NB4 (cell line): ENCODE measurements at regions not wholly inside any gene's neighbourhood (a gene's known extent, or its start where the extent isn't known, plus 50 kb on each side); places are given as distances from the start of the nearest gene placed in this dataset.

Experiments used
- DNase-seq: peaks from one replicate; pipeline ENCODE4 v3.0.0; 2010; ENCODE audit warnings: low read depth
- H3K4me3 ChIP-seq: one replicate; pipeline ENCODE4 v1.5.1; 2011; ENCODE audit warnings: mild to moderate bottlenecking, low read depth, low read length, moderate library complexity
- CTCF ChIP-seq: IDR thresholded peaks from one replicate; pipeline ENCODE4 v1.5.1; 2012; ENCODE audit warnings: low read depth, low read length
- MAX ChIP-seq: IDR thresholded peaks from 2 replicates; pipeline ENCODE4 v1.6.1; 2011; ENCODE audit warnings: low read depth, low read length
- MYC ChIP-seq: IDR thresholded peaks from 2 replicates; pipeline ENCODE4 v1.6.1; 2011; ENCODE audit warnings: low read depth, low read length
- POLR2A ChIP-seq: IDR thresholded peaks from 2 replicates; pipeline ENCODE4 v1.6.1; 2011; ENCODE audit warnings: mild to moderate bottlenecking; ENCODE audit not compliant: insufficient read length; ENCODE audit errors: extremely low read depth

DNA sequence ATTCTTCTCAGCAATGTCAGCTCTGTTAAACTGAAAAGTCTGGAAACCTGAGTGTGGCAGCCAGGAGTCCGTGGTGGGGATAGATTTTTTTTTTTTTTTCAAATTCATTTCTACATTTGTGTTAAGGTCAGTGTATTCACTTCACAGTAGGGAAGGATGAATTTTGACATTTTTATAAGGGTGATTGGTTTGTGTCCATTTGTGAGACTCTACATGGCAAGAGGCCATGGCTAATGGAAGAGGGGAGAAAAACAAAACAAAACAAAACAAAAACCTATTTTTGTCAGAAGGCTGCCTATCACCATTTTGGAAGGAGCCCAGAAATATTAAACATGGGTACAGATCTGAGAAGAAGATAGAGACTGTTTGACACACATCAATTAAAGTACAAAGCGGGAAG is 176.1 kb downstream of the RMST start:
- no peak overlapping the region for H3K4me3 ChIP-seq
- TF ChIP-seq MYC = no peak
- TF ChIP-seq CTCF = no peak
- TF ChIP-seq MAX = no peak
- no peak for TF ChIP-seq POLR2A
- no peak for DNase-seq

DNA sequence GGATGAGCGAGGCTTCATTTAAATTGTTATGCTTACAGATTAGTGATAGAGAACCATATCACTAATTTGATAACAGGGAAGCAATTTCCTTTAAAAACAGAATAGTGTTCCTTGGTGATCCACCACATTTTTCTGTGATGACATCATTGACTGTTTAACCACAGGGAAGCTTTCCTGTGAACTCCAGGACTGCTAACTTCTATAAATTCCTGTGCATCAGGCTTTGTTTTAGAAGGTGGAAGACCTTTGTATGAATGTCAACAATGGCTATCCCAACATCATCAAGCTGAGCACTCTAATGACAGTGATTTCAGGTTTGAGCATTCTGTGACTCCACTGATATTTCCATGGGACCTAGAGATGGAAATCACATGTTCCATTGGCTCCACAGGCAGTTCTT is 177.1 kb downstream of the RMST start:
- no peak for TF ChIP-seq POLR2A
- no peak for TF ChIP-seq MAX
- no peak for TF ChIP-seq MYC
- no peak for TF ChIP-seq CTCF
- DNase-seq = no peak
- no peak overlapping the region for H3K4me3 ChIP-seq

DNA sequence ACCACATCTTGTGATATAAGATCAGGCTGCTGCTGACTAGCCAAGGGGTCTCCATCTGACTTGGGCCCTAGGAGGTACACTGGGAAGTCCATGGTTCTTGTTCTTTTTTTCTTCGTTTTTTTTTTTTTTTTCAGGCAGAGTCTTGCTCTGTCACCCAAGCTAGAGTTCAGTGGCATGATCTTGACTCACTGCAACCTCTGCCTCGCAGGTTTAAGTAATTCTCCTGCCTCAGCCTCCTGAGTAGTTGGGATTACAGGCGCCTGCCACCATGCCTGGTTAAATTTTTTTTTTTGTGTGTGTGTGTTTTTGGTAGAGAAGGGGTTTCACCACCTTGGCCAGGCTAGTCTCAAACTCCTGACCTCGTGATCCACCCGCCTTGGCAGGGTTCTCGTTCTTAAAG is 178.2 kb downstream of the RMST start:
- no peak overlapping the region for H3K4me3 ChIP-seq
- TF ChIP-seq POLR2A (no peak), CTCF (no peak), MYC (no peak), MAX (no peak)
- no peak for DNase-seq

- DNase-seq = no peak
- no peak for TF ChIP-seq MAX
- no peak for TF ChIP-seq CTCF
- no peak overlapping the region for H3K4me3 ChIP-seq
Observed at GRCh38 chr12:97642911-97643310, 180.3 kb downstream of the RMST start.

DNA sequence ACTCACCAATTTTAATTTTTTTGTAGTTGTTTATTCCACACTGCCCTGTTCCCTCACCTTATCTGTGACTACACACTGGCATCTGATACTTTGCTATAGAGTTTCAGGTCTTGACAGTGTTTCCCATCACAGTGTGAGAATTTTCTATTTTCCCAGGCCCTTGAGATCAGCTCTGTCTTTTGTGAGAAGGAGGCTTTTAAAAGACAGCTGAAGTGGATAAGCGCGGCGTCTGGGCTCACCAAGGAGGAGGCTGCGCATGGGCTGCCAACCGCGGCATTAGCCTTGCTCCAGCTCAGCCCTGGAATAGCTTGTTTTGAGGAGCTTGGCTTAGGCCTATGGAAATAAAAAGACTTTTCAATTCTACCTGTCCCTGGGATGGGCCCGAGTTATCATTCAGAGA is 181.3 kb downstream of the RMST start:
- TF ChIP-seq POLR2A = no peak
- no peak for TF ChIP-seq CTCF
- no peak for TF ChIP-seq MAX
- no peak for TF ChIP-seq MYC
- no peak overlapping the region for H3K4me3 ChIP-seq
- DNase-seq = no peak

- no peak for TF ChIP-seq CTCF
- TF ChIP-seq MYC = no peak
- no peak for DNase-seq
- H3K4me3 ChIP-seq = no peak overlapping the region
Observed at GRCh38 chr12:97645726-97646125, 183.1 kb downstream of the RMST start.
